ENCODE measurements at regions not wholly inside any gene's neighbourhood (a gene's known extent, or its start where the extent isn't known, plus 50 kb on each side); places are given as distances from the start of the nearest gene placed in this dataset.

DNA sequence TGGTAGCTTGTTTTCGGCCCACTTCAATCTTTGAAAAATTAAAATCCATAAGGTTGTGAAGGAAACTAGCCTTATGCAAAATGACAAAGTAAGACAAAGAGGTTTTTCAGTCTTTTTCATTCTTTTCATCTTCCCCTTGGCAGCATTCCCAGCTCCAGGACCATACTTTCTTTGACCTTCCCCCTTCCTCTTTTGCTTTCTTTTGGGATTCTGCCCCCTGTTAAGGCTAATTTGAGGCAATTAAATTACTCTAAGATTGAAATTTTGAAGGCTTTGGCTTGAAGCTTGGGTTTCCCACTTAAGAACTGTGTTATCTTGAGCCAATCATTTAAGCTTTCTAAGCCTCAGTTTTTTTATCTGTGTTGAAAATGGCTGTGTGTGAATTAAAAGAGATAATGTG is 124.9 kb downstream of the DACT1 start:
- H3K4me3 ChIP-seq (ENCODE audit: low read length): no peak overlapping the region
- H3K27ac ChIP-seq (ENCODE audit: low read depth, low read length): no peak overlapping the region
- peaks cover 76% of the 10 kb centered on the region for H3K27me3 ChIP-seq (ENCODE audit: control insufficient read depth, insufficient read depth, low read length, poor library complexity, severe bottlenecking)
- TF ChIP-seq, protein P1, sequence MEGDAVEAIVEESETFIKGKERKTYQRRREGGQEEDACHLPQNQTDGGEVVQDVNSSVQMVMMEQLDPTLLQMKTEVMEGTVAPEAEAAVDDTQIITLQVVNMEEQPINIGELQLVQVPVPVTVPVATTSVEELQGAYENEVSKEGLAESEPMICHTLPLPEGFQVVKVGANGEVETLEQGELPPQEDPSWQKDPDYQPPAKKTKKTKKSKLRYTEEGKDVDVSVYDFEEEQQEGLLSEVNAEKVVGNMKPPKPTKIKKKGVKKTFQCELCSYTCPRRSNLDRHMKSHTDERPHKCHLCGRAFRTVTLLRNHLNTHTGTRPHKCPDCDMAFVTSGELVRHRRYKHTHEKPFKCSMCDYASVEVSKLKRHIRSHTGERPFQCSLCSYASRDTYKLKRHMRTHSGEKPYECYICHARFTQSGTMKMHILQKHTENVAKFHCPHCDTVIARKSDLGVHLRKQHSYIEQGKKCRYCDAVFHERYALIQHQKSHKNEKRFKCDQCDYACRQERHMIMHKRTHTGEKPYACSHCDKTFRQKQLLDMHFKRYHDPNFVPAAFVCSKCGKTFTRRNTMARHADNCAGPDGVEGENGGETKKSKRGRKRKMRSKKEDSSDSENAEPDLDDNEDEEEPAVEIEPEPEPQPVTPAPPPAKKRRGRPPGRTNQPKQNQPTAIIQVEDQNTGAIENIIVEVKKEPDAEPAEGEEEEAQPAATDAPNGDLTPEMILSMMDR (conservative IDR thresholded peaks at IDR 0.05): no peak
- no peaks in the 10 kb centered on the region for H3K36me3 ChIP-seq (ENCODE audit: control insufficient read depth, insufficient read depth, low read length)
- Mint-ChIP-seq H3K4me3 (no peak overlapping the region), H3K36me3 (ENCODE audit: low read depth) (no peaks in the 10 kb centered on the region), H3K4me1 (peaks cover 29% of the 10 kb centered on the region), H3K9me3 (no peaks in the 10 kb centered on the region), H3K27me3 (ENCODE audit: insufficient read depth) (peaks cover 79% of the 10 kb centered on the region), H3K27ac (no peak overlapping the region)
- 86 to 90% methylated on average over 1 of the region's 1 CpG for WGBS, 2 experiments (ENCODE audit: insufficient coverage in 1 of 2, insufficient read length in 1 of 2)
- no peaks in the 10 kb centered on the region for H3K4me1 ChIP-seq (ENCODE audit: control insufficient read depth, insufficient read depth, low read length)
- peaks cover 2% of the 10 kb centered on the region for H3K9me3 ChIP-seq (ENCODE audit: control insufficient read depth, low read length)
- no peak for DNase-seq
- H3K9ac ChIP-seq (ENCODE audit: extremely low read depth, low read length, poor library complexity, severe bottlenecking): no peak overlapping the region

DNA sequence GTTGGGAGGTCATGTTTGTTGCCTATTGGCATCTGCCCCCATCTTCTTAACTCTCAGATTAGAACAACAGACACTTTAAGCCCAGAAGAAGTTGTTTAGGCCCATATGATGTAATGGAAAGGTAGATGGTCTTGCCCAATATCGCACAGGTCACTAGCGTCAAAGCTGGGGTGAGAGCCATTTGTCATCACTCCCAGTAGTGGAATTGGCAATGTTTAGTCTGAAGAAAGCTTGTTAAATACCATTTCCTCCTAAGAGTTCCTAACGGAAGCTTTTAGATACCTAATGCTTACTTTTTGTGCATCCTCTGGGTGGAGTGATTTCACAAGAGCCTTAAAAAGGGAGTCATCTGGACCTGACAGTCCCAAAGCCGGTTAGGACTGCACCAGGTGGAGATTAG is 125.4 kb downstream of the DACT1 start:
- Mint-ChIP-seq H3K4me1 (peaks cover 29% of the 10 kb centered on the region), H3K9me3 (no peaks in the 10 kb centered on the region), H3K36me3 (ENCODE audit: low read depth) (no peaks in the 10 kb centered on the region), H3K4me3 (no peak overlapping the region), H3K27me3 (ENCODE audit: insufficient read depth) (peaks cover 83% of the 10 kb centered on the region), H3K27ac (no peak overlapping the region)
- no peak overlapping the region for H3K4me3 ChIP-seq (ENCODE audit: low read length)
- H3K9ac ChIP-seq (ENCODE audit: extremely low read depth, low read length, poor library complexity, severe bottlenecking): no peak overlapping the region
- H3K4me1 ChIP-seq (ENCODE audit: control insufficient read depth, insufficient read depth, low read length): no peaks in the 10 kb centered on the region
- no peak overlapping the region for H3K27ac ChIP-seq (ENCODE audit: low read depth, low read length)
- H3K27me3 ChIP-seq (ENCODE audit: control insufficient read depth, insufficient read depth, low read length, poor library complexity, severe bottlenecking): peaks cover 78% of the 10 kb centered on the region
- no peak for DNase-seq
- TF ChIP-seq, protein P1 (conservative IDR thresholded peaks at IDR 0.05): no peak
- WGBS, 2 experiments (ENCODE audit: insufficient coverage in 1 of 2, insufficient read length in 1 of 2): 91 to 97% methylated on average over 3 to 4 of the region's 4 CpGs
- no peaks in the 10 kb centered on the region for H3K36me3 ChIP-seq (ENCODE audit: control insufficient read depth, insufficient read depth, low read length)
- H3K9me3 ChIP-seq (ENCODE audit: control insufficient read depth, low read length): peaks cover 5% of the 10 kb centered on the region

- Histone ChIP-seq H3K27ac (ENCODE audit: low read depth, low read length) (no peak overlapping the region), H3K9me3 (ENCODE audit: control insufficient read depth, low read length) (peaks cover 5% of the 10 kb centered on the region), H3K36me3 (ENCODE audit: control insufficient read depth, insufficient read depth, low read length) (no peaks in the 10 kb centered on the region), H3K4me3 (ENCODE audit: low read length) (no peak overlapping the region), H3K9ac (ENCODE audit: extremely low read depth, low read length, poor library complexity, severe bottlenecking) (no peak overlapping the region), H3K27me3 (ENCODE audit: control insufficient read depth, insufficient read depth, low read length, poor library complexity, severe bottlenecking) (peaks cover 63% of the 10 kb centered on the region), H3K4me1 (ENCODE audit: control insufficient read depth, insufficient read depth, low read length) (peaks cover 7% of the 10 kb centered on the region)
- H3K27ac Mint-ChIP-seq: no peak overlapping the region
- WGBS, 2 experiments (ENCODE audit: insufficient coverage in 1 of 2, insufficient read length in 1 of 2): 81 to 83% methylated on average over 10 to 12 of the region's 12 CpGs
- no peak overlapping the region for H3K4me3 Mint-ChIP-seq
- peaks cover 79% of the 10 kb centered on the region for H3K27me3 Mint-ChIP-seq (ENCODE audit: insufficient read depth)
- DNase-seq: no peak
- no peaks in the 10 kb centered on the region for H3K36me3 Mint-ChIP-seq (ENCODE audit: low read depth)
- no peaks in the 10 kb centered on the region for H3K9me3 Mint-ChIP-seq
- TF ChIP-seq, protein P1 (conservative IDR thresholded peaks at IDR 0.05): no peak
- H3K4me1 Mint-ChIP-seq: peaks cover 43% of the 10 kb centered on the region
These were observed 127.7 kb downstream of the DACT1 start for GRCh38 chr14:58765418-58765831.

Measured in endodermal cell (in vitro differentiated cells).